NCI-H2029 (cell line): ENCODE measurements at regions not wholly inside any gene's neighbourhood (a gene's known extent, or its start where the extent isn't known, plus 50 kb on each side); places are given as distances from the start of the nearest gene placed in this dataset.
"Not testable (repeated sequence)": the region's sequence is repeated elsewhere in the genome, so short reads cannot be mapped to it uniquely, and the experiment has no call there.

Source experiments
- DNase-seq: peaks from one replicate; lab custom pipeline; 2025; lab: John Stamatoyannopoulos, UW

DNA sequence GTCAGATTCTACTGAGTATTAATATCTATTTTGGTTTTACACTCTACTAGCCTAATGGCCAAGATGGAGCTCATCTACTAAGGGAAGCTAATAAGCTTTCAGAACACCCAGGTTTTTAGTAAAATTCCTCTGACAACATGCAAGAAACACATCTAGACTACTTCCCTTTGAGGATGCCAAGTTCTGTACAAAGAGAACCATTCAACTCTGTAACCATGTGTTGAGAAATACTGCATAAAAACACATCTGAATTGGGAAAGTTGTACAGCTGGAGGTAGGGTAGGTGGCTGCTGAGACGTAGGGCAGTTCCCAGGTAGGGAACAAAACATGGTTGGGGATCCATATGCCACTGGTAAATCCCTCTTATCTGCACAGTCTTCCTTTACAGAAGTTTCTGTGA is 66.2 kb downstream of the SC5D start:
- DNase-seq, result no peak

DNA sequence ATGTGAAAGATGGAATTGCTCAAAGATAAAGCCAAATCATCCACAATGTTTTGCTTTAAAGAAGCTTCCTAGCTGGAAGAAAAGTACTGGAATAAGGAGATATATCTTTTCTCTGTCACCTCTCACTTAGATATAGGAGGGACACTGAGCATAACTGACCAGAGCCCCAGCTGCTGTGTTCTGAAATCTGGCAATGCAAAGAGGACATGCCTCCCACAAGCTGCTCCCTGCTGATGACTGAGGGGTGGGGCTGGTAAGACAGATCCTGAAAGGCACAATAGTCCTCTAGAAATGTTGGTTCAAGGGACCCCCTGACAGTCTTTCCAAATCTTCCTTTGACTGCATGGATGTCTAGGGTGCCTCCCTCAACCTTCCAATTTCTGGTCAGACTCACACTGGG is 67.0 kb downstream of the SC5D start:
- no peak for DNase-seq

GRCh38 chr11:121362955-121363354 is 70.4 kb downstream of the SC5D start:
- DNase-seq, result not testable (repeated sequence)

GRCh38 chr11:121365304-121365703 is 72.7 kb downstream of the SC5D start:
- no peak for DNase-seq

DNA sequence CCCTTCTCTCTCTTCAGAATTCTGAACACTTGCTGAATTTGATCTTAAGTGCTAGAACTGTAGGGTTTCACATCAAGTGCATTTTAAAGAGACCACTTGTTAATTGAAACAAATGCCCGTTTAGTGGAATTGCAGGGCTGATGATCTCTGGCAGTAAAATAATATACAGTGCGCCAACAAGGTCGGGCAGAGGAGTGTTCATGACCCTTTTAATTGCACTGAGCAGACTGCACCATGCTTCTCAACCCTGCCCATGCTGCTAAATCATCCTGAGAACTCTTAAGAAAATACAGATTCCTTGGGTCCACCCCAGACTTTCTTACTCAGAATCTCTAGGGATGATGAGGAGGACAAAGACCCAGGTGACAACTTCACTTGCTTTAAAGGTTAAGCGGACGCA is 73.5 kb downstream of the SC5D start:
- DNase-seq, result no peak

DNA sequence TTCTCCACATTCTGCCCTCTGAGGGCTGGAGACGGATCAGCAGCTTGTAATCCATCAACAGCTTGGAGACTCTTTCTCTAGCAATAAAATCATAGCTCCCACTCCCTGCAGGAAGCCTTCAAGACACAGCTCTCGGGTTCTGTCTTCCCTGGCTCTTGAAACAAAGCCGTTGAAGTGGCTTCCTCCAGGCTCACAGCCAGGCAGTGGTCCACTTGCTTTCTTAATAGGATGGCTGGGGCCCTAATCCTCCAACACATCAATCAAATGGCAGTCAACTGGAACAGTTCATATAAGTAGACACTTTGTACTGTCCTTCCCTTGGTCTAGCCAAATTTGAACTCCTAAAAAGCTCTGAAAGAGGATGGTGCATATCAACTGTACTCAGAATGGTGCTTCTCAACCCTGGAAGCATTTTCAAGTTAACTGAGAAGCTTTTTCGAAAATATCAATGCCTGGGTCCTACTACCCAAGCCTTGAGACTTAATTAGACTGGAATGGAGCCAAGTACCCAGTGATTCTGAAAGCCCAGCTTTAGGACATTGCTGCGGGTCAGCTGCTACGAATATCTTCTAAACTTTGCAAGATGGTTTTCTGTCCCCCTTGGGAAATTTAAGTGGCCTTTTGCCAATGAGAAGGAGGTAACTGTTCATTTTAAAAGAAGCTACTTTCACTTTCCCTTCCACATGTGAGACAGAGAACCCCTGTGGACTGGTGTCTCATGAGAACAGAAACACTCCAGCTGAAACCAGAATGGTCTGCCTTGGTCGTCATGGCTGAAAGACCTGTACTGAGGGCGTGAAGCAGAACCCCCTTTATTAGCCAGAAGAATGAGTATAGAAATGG is 74.7 kb downstream of the SC5D start:
- DNase-seq, result peak; percentile 63

- no peak for DNase-seq
These were observed 75.3 kb downstream of the SC5D start for GRCh38 chr11:121367844-121368225.

DNA sequence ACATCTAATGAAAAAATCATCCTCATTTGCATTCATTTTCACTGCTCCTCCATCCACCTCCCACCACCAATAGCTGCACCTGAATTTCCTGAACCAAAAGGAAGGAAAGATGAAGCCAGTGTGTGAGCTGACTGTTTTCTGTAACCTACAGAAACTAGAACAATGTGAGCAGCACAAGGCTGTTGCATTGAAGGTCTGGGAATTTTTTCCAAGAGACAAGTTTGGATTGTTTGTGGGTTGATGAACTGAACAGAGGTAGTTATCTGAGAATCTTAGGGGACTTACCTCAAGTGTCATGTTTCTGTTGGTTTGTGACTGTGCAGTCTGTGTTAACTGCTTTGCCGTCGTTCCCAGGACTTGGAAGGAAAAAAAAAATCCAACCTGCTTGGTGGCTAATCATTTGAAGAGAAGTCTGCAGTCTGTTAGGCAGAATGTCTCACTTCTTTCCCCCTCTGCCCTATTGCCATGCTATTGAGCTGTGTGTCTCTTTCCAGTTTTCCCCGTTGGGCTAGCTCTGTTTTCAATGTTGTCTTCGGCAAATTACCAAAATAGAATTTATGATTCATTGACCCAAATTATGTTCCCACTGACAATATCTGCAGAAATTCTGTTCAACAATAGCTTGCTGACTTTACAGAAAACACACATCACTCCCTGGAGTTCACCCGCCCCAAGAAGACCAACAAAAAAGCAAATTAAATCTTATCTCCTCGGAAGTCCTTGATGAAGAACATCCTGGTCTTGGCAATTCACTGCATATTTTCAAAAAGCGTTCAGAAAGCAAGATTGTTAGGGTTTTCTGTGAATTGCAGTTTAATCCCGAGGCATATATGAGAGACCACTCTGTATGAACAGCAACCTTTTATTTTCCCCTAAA is 76.0 kb downstream of the SC5D start:
- no peak for DNase-seq

DNA sequence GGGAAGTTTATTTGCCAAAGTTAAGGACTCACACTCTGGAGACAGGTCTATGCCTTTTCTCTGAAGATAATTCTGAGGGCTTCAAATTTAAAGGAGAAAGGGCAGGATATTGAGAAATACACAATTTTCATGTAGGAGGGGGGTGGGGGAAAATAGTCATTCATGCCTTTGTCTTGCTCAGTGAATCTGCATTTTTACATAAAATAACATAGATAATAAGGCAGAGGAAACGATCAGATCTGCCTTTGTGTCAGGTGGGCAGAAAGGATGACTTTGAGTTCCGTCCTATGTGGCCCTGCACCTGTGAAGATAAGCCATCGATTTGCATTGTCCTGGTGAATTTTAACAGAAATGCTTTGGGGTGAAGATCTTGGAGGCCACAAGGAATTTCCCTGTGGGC is 76.8 kb downstream of the SC5D start:
- DNase-seq, result no peak

- no peak for DNase-seq
These were observed 79.5 kb downstream of the SC5D start for GRCh38 chr11:121372028-121372427.

GRCh38 chr11:121372671-121373429 is 79.3 kb upstream of the SORL1 start:
- DNase-seq, result no peak

DNA sequence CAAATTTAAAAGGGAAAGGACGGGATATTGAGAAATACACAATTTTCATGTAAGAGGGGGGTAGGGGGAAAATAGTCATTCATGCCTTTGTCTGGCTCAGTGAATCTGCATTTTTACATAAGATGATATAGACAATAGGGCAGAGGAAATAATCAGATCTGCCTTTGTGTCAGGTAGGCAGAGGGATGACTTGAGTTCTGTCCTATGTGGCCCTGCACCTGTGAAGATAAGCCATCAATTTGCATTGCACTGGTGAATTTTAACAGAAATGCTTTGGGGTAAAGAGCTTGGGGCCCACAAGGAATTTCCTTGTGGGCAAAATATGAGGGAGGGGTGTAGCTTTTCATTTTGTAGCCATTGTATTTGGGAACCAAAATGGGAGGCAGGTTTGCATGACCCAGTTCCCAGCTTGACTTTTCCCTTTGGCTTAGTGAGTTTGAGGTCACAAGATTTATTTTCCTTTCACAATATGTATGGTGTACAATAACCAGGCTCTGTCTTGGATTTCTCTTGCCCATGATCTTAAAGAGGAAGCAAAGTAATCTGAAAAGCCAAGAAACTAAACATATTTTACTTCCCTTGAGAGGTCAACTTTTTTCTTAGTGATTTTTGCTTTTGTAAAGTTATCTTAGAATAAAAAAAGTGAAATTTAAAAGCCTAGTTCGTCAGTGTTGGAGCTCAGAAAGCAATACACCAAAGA is 77.7 kb upstream of the SORL1 start:
- DNase-seq, result no peak

DNA sequence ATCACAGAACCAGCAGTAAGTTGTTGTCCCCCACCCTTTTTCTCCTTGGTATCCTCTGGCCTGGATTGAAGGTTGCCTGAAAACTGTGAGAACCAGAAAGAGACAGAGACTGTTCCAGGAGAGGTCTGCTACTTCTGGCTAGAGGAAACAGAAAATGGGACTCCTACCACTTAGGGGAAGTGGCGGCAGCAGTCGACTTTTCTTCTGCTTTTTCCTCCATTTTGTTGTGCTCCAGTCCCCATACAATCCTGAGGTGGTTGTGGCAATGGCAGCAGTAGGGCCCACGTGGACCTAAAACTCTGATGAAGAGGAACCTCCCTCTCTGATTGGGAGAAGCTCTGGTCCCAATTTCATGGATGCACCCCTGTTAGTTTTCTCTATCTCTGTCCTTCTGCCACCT is 76.0 kb upstream of the SORL1 start:
- DNase-seq, result no peak

- not testable (repeated sequence) for DNase-seq
These were observed 72.8 kb upstream of the SORL1 start for GRCh38 chr11:121379145-121379810.

DNA sequence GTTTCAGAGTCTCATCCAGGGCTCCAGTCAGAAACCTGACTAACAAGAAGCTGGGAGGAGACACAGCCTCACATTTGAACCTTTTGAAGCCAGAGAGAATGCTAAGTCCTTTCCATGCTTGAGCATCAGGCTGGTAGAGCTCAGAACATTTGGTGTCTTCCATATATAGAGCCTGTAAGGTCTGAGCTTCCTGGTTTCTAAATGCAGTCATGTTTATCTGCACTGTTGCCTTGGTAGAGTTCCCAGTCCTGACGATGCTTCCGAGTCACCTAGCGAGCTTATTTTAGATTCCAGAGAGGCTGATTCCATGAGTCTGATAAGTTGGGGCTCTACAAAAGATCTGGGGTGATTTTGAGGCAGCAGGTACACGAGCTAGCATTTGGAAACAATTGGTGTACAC is 68.4 kb upstream of the SORL1 start:
- no peak for DNase-seq

DNA sequence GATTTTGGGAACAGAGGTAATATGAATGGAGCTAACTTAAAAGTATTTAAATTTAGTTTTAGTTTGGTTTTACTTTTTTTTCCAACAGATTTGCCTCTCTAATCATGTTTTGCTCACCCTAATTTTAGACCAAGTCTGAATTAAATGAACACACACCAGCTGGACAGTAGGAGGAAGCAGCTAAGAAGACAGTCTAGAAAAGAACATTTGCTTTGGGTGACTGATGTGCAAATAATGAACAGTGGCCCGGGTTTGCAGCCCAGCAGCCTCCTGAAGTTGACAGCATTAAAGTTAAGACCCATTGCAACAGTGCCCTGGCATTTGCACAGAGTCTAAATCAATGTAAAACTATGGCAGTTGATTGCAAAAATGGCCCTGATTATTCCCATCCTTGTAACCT is 66.4 kb upstream of the SORL1 start:
- no peak for DNase-seq
